ENCODE measurements at regions not wholly inside any gene's neighbourhood (a gene's known extent, or its start where the extent isn't known, plus 50 kb on each side); places are given as distances from the start of the nearest gene placed in this dataset.

- TF ChIP-seq, protein P1, sequence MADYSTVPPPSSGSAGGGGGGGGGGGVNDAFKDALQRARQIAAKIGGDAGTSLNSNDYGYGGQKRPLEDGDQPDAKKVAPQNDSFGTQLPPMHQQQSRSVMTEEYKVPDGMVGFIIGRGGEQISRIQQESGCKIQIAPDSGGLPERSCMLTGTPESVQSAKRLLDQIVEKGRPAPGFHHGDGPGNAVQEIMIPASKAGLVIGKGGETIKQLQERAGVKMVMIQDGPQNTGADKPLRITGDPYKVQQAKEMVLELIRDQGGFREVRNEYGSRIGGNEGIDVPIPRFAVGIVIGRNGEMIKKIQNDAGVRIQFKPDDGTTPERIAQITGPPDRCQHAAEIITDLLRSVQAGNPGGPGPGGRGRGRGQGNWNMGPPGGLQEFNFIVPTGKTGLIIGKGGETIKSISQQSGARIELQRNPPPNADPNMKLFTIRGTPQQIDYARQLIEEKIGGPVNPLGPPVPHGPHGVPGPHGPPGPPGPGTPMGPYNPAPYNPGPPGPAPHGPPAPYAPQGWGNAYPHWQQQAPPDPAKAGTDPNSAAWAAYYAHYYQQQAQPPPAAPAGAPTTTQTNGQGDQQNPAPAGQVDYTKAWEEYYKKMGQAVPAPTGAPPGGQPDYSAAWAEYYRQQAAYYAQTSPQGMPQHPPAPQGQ (CRISPR knock-in tag; IDR thresholded peaks at IDR 0.05; ENCODE audit: borderline replicate concordance): peak; percentile 74; the same call in 1 of the 2 replicates
- TF ChIP-seq PRDM4 (CRISPR knock-in tag; IDR thresholded peaks at IDR 0.05; ENCODE audit: borderline replicate concordance) (0 out of 2 replicates have a peak, but pooled peaks have one; percentile 8), ARID3A (IDR thresholded peaks at IDR 0.05; ENCODE audit: low read depth, low read length) (peak; percentile 51; the same call in 1 of the 2 replicates), ZNF121 (CRISPR knock-in tag; IDR thresholded peaks at IDR 0.05) (peak; percentile 26; the same call in 1 of the 2 replicates), ZBTB7A (CRISPR knock-in tag; IDR thresholded peaks at IDR 0.05) (peak; percentile 100), ZNF609 (CRISPR knock-in tag; IDR thresholded peaks at IDR 0.05; ENCODE audit: borderline replicate concordance) (peak; percentile 100), SALL2 (CRISPR knock-in tag; IDR thresholded peaks at IDR 0.05) (no peak), NR3C1 (CRISPR knock-in tag; IDR thresholded peaks at IDR 0.05) (no peak), ZBTB21 (CRISPR knock-in tag; IDR thresholded peaks at IDR 0.05) (no peak), ZNF224 (CRISPR knock-in tag; IDR thresholded peaks at IDR 0.05) (no peak), ZNF333 (CRISPR knock-in tag; IDR thresholded peaks at IDR 0.05; ENCODE audit: borderline replicate concordance) (no peak), ZNF773 (CRISPR knock-in tag; IDR thresholded peaks at IDR 0.05; ENCODE audit: borderline replicate concordance) (0 out of 2 replicates have a peak, but pooled peaks have one; percentile 56), CREM (IDR thresholded peaks at IDR 0.05) (peak; percentile 81), CREM (CRISPR knock-in tag; IDR thresholded peaks at IDR 0.05) (no peak), ZNF143 (CRISPR knock-in tag; IDR thresholded peaks at IDR 0.05) (0 out of 2 replicates have a peak, but pooled peaks have one; percentile 20)
- TF ChIP-seq, protein P2, sequence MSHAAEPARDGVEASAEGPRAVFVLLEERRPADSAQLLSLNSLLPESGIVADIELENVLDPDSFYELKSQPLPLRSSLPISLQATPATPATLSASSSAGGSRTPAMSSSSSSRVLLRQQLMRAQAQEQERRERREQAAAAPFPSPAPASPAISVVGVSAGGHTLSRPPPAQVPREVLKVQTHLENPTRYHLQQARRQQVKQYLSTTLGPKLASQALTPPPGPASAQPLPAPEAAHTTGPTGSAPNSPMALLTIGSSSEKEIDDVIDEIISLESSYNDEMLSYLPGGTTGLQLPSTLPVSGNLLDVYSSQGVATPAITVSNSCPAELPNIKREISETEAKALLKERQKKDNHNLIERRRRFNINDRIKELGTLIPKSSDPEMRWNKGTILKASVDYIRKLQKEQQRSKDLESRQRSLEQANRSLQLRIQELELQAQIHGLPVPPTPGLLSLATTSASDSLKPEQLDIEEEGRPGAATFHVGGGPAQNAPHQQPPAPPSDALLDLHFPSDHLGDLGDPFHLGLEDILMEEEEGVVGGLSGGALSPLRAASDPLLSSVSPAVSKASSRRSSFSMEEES (CRISPR knock-in tag; IDR thresholded peaks at IDR 0.05): no peak
These were observed 171.2 kb upstream of the GLI2 start (continued) for GRCh38 chr2:120564213-120565094.
